ENCODE measurements at regions not wholly inside any gene's neighbourhood (a gene's known extent, or its start where the extent isn't known, plus 50 kb on each side); places are given as distances from the start of the nearest gene placed in this dataset.

DNA sequence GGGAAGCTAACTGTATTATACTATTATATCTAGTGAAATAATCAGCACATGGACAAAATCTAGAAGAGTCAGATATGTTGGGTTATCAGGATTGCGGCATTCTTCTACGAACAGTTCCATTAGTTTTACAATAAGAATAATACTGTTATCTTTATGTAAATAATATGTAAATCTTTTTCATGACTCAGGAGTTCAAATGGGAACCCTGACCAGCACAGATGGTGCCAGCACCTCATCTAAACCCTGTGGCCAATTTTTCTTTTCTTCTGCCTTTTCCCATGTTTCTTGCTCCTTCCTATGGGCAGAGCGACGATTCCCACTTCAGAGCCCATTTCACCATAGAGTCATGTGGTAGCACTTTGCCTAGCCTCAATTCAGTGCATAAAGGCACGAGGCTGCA is 68.4 kb upstream of the CYP2D6 start:
- H3K27me3 ChIP-seq, result no peaks in the 10 kb centered on the region
- H3K36me3 ChIP-seq, result peaks cover 22 to 63% (median 43%) of the 10 kb centered on the region in 11 experiments
- H3K4me3 ChIP-seq, result no peak overlapping the region
- no peak overlapping the region for H3K4me2 ChIP-seq
- no peak overlapping the region for H3K27ac ChIP-seq
- H3K9me3 ChIP-seq (replicated peaks in 1 of 11), result peaks cover 0 to 17% (median 8%) of the 10 kb centered on the region in 11 experiments; a peak in 9 of 22 replicates
- no peak for TF ChIP-seq Cebpa-rat (IDR thresholded peaks at IDR 0.05)
- H3K9ac ChIP-seq, result no peak overlapping the region
- H3K4me1 ChIP-seq, result peaks cover 9 to 35% (median 24%) of the 10 kb centered on the region in 10 experiments; a peak in 19 of 20 replicates
- peaks cover 67 to 100% (median 92%) of the 10 kb centered on the region in 11 experiments for H4K20me1 ChIP-seq

DNA sequence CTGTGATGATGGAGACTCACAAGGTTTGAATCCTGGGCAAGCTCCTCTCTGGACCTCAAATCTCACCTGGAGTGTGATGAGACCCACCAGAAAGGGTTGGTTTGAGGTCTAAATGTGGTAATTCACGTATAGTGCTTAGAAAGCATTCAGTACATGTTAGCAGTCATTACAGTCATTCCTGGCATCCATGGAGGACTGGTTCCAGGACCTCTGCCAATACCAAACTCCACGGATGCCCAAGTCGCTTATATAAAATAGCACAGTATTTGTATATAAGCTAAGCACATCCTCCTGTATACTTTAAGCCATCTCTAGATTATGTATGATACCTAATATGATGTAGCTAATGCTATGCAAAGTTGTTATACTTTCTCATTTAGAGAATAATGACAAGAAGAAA is 67.6 kb upstream of the CYP2D6 start:
- Histone ChIP-seq H3K27me3 (no peaks in the 10 kb centered on the region), H4K20me1 (peaks cover 70 to 100% (median 92%) of the 10 kb centered on the region in 11 experiments), H3K9ac (no peak overlapping the region), H3K4me2 (no peak overlapping the region), H3K4me1 (peaks cover 11 to 41% (median 24%) of the 10 kb centered on the region in 10 experiments; a peak in 19 of 20 replicates), H3K4me3 (no peak overlapping the region), H3K9me3 (replicated peaks in 1 of 11) (peaks cover 0 to 17% (median 8%) of the 10 kb centered on the region in 11 experiments; a peak in 9 of 22 replicates), H3K27ac (no peak overlapping the region), H3K36me3 (peaks cover 22 to 55% (median 37%) of the 10 kb centered on the region in 11 experiments)
- TF ChIP-seq Cebpa-rat (IDR thresholded peaks at IDR 0.05), result no peak

DNA sequence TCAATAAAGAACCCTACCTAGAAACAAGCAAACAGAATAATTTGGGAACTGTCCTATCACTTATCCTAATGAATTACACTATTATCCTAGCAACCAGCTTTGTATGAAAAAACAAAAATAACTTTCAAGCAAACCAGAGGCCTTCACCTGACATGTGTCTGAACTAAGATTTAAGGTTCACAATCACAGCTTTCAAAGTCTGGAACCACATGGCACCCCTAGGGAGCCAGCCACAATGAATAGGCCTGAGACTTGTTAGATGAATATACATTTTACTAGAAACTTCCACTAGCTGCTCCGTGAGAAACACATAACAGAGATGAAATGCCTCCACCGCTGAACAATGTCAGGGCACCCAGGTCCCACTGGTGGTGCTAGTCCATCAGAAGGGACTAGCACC is 65.8 kb upstream of the CYP2D6 start:
- Histone ChIP-seq H3K9me3 (replicated peaks in 1 of 11) (peaks cover 0 to 7% (median 4%) of the 10 kb centered on the region in 11 experiments; a peak in 5 of 22 replicates), H3K36me3 (peaks cover 10 to 46% (median 21%) of the 10 kb centered on the region in 11 experiments), H3K27me3 (no peaks in the 10 kb centered on the region), H3K4me1 (peaks cover 0 to 40% (median 17%) of the 10 kb centered on the region in 10 experiments; a peak in 11 of 20 replicates), H3K27ac (no peak overlapping the region), H3K9ac (no peak overlapping the region), H3K4me3 (no peak overlapping the region), H4K20me1 (peaks cover 73 to 100% (median 92%) of the 10 kb centered on the region in 11 experiments), H3K4me2 (0 out of 22 replicates have a peak overlapping the region, but pooled peaks of 2 of the 11 experiments have one; percentile 1 to 30)
- TF ChIP-seq Cebpa-rat (IDR thresholded peaks at IDR 0.05), result no peak

DNA sequence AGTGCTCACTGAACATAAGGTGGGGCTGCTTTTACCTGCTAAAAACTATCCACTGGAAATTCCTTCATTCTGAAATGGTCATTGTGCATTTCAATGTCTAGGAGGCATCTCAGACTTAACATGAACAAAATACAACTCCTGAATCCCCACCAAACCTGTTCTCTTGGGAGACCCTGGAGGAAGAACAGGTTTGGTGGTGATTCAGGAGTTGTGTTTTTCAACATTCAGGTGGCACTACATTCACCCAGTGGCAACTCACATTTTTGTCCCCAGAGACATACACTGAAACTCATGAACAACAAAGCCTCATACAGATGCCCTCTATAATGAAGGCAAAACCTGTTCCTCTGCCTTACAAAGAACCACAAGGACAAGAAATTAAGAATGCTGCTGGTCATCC is 64.3 kb upstream of the CYP2D6 start:
- no peak for TF ChIP-seq Cebpa-rat (IDR thresholded peaks at IDR 0.05)
- peaks cover 82 to 100% (median 92%) of the 10 kb centered on the region in 11 experiments; a peak in 21 of 22 replicates for H4K20me1 ChIP-seq
- H3K9ac ChIP-seq, result no peak overlapping the region
- peaks cover 4 to 38% (median 12%) of the 10 kb centered on the region in 11 experiments; a peak in 12 of 22 replicates for H3K36me3 ChIP-seq
- peaks cover 0 to 40% (median 17%) of the 10 kb centered on the region in 10 experiments; a peak in 11 of 20 replicates for H3K4me1 ChIP-seq
- no peaks in the 10 kb centered on the region for H3K9me3 ChIP-seq (replicated peaks in 1 of 11)
- no peak overlapping the region for H3K27ac ChIP-seq
- H3K27me3 ChIP-seq, result no peaks in the 10 kb centered on the region
- H3K4me3 ChIP-seq, result no peak overlapping the region
- peak overlapping the region in 2 of 11 experiments; percentile 3 to 29; a peak in 1 of 22 replicates for H3K4me2 ChIP-seq

DNA sequence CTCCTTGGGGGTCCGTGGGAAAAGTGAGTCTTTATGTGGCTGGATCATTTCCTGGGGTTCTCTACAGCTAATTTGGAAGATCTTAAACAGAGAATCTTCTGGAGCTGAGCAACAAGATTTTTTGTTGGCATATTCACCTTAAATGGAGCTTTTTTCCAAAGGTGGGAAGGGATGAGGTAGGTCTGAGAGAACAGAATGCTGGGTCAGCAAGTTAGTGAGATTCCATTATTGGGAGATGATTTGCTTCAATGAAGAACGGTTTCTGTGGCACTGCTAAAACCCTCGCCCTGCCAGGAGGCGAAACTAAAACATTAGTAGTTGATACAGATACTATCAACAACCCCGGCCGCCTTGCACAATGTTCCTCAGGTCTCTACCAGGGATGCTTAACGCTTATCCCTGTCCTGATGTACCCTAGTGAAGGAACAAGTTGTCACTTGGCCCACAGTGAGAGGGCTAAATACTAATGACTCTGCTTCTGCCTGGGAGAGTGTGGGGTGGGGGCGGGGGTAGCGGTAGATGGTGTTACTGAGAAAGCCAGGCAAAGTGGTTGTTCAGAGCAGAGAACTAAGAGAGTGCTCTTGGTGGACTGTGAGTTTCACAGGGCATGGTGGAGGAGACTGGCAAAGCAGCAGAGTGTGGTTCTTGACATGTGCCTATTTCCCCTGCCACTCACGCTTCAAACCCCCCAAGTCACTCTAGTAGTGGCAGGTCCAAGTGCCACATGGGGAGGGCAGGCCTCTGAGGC is 63.7 kb upstream of the CYP2D6 start:
- Histone ChIP-seq H3K4me1 (peaks cover 0 to 40% (median 17%) of the 10 kb centered on the region in 10 experiments; a peak in 11 of 20 replicates), H3K4me2 (peak overlapping the region in 2 of 11 experiments; percentile 3 to 29; a peak in 1 of 22 replicates), H3K9me3 (replicated peaks in 1 of 11) (no peaks in the 10 kb centered on the region), H3K4me3 (no peak overlapping the region), H3K27me3 (no peaks in the 10 kb centered on the region), H4K20me1 (peaks cover 86 to 100% (median 93%) of the 10 kb centered on the region in 11 experiments; a peak in 21 of 22 replicates), H3K27ac (no peak overlapping the region; a peak in 2 of 22 replicates), H3K36me3 (peaks cover 4 to 39% (median 9%) of the 10 kb centered on the region in 11 experiments; a peak in 13 of 22 replicates), H3K9ac (no peak overlapping the region)
- TF ChIP-seq Cebpa-rat (IDR thresholded peaks at IDR 0.05), result no peak

DNA sequence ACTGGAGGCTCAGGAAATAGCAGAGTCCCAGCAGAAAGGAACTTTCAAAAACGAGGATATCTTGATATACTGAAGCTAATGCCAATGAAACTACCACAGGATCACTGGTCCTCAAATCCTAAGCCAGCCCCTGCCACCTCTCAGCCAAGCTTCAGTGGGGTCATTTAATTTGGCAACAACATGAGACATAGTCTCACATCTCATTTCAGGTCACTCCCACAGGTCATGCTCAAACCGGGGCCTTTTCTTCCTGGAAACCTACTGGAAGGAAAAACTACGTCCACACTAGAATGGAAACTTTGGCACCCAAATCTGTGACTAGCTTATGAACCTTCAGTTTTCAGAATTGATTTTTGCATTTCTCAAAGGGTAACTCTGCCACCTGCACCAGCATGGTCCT is 61.9 kb upstream of the CYP2D6 start:
- Histone ChIP-seq H3K4me2 (no peak overlapping the region), H3K27me3 (no peaks in the 10 kb centered on the region), H3K27ac (no peak overlapping the region), H3K4me1 (peaks cover 0 to 40% (median 17%) of the 10 kb centered on the region in 10 experiments; a peak in 12 of 20 replicates), H3K9ac (no peak overlapping the region), H3K36me3 (peaks cover 0 to 49% (median 7%) of the 10 kb centered on the region in 11 experiments; a peak in 12 of 22 replicates), H4K20me1 (peaks cover 89 to 100% (median 99%) of the 10 kb centered on the region in 11 experiments), H3K4me3 (no peak overlapping the region), H3K9me3 (replicated peaks in 1 of 11) (no peaks in the 10 kb centered on the region)
- TF ChIP-seq Cebpa-rat (IDR thresholded peaks at IDR 0.05), result no peak

DNA sequence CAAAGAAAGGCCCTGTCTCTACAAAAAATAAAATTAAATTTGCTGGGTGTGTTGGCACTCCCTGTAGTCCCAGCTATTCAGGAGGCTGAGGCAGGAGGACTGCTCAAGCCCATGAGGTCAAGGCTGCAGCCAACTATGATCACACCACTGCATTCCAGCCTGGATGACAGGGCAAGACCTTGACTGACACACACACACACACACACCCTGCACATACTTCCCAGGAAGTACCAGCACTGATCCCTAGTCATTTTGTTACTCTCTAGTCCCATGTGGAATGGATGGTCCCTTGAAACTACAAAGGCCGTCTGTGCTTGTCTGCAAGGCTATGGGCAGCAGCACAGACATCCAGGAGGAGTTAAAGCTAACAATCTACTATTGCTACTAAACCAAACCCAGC is 59.7 kb upstream of the CYP2D6 start:
- H3K27ac ChIP-seq, result no peak overlapping the region
- H3K9ac ChIP-seq, result no peak overlapping the region
- no peak for TF ChIP-seq Cebpa-rat (IDR thresholded peaks at IDR 0.05)
- no peaks in the 10 kb centered on the region for H3K27me3 ChIP-seq
- H3K4me1 ChIP-seq, result peaks cover 0 to 22% (median 8%) of the 10 kb centered on the region in 10 experiments; a peak in 11 of 20 replicates
- peaks cover 91 to 100% (median 99%) of the 10 kb centered on the region in 11 experiments for H4K20me1 ChIP-seq
- no peak overlapping the region for H3K4me2 ChIP-seq
- H3K4me3 ChIP-seq, result no peak overlapping the region
- no peaks in the 10 kb centered on the region for H3K9me3 ChIP-seq (replicated peaks in 1 of 11)
- H3K36me3 ChIP-seq, result peaks cover 3 to 45% (median 17%) of the 10 kb centered on the region in 11 experiments; a peak in 14 of 22 replicates

DNA sequence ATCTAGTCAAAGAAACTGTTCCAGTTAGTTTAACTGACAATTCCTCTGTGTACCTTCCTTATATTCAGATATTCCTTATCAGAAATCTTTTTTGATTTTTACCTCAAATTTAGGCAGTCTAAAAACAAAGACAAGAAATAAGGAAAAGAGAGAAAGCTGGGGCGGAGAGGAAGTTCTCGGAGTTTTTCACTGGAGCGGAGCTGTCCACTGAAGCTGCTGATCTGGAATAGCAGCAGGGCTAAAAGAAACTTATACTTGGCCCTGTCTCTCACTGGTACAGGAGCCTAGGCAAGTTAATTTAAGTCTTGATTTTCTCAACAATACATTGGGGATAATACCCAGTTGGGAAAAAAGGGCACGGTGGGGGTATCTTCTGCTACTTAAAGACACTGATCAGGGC is 59.2 kb upstream of the CYP2D6 start:
- Histone ChIP-seq H3K27me3 (no peaks in the 10 kb centered on the region), H3K4me2 (no peak overlapping the region), H3K4me3 (no peak overlapping the region), H4K20me1 (peaks cover 91 to 100% (median 99%) of the 10 kb centered on the region in 11 experiments), H3K4me1 (peaks cover 0 to 17% (median 7%) of the 10 kb centered on the region in 10 experiments; a peak in 10 of 20 replicates), H3K9ac (no peak overlapping the region), H3K27ac (no peak overlapping the region), H3K9me3 (replicated peaks in 1 of 11) (no peaks in the 10 kb centered on the region), H3K36me3 (peaks cover 3 to 45% (median 17%) of the 10 kb centered on the region in 11 experiments; a peak in 14 of 22 replicates)
- TF ChIP-seq Cebpa-rat (IDR thresholded peaks at IDR 0.05), result no peak

All from BLaER1 treated with 17β-estradiol and CSF1 and Interleukin-3, amounts not matched to agents 10 nM and 100 nM (cell line).